Progenitor cell of endocrine pancreas (in vitro differentiated cells): ENCODE measurements at regions not wholly inside any gene's neighbourhood (a gene's known extent, or its start where the extent isn't known, plus 50 kb on each side); places are given as distances from the start of the nearest gene placed in this dataset.
"Not testable (repeated sequence)": the region's sequence is repeated elsewhere in the genome, so short reads cannot be mapped to it uniquely, and the experiment has no call there.

Source experiments
- DNase-seq: peaks from one replicate; pipeline ENCODE4 v3.0.0; 2021; ENCODE audit warnings: low spot score; ENCODE audit not compliant: unreplicated experiment
- H3K27ac Mint-ChIP-seq: 2 replicates; pipeline ENCODE4 v1.8.0; 2021; ENCODE audit warnings: mild to moderate bottlenecking, moderate library complexity, mixed read lengths
- H3K27me3 Mint-ChIP-seq: 2 replicates; pipeline ENCODE4 v1.8.0; 2021; ENCODE audit warnings: mixed read lengths
- H3K36me3 Mint-ChIP-seq: 2 replicates; pipeline ENCODE4 v1.8.0; 2022; ENCODE audit warnings: mixed read lengths; ENCODE audit not compliant: insufficient read depth
- H3K4me1 Mint-ChIP-seq: 2 replicates; pipeline ENCODE4 v1.8.0; 2021; ENCODE audit warnings: low read depth, mixed read lengths
- H3K4me3 Mint-ChIP-seq: 2 replicates; pipeline ENCODE4 v1.8.0; 2021; ENCODE audit warnings: low read depth, mild to moderate bottlenecking, moderate library complexity, mixed read lengths
- H3K9me3 Mint-ChIP-seq: 2 replicates; pipeline ENCODE4 v1.8.0; 2021; ENCODE audit warnings: low read depth, mixed read lengths
- CTCF ChIP-seq: fragments of 200-600 bp; sonication (generic); IDR thresholded peaks from one replicate; pipeline ENCODE4 v1.5.0; 2021; ENCODE audit warnings: antibody characterized with exemption, mild to moderate bottlenecking; ENCODE audit not compliant: unreplicated experiment

GRCh38 chr16:77113835-77114234 lies 77.2 kb upstream of the MON1B start:
- no peaks in the 10 kb centered on the region for H3K27me3 Mint-ChIP-seq
- H3K36me3 Mint-ChIP-seq: no peaks in the 10 kb centered on the region
- H3K4me1 Mint-ChIP-seq: peaks cover 7% of the 10 kb centered on the region
- H3K27ac Mint-ChIP-seq: no peak overlapping the region
- H3K9me3 Mint-ChIP-seq: no peaks in the 10 kb centered on the region
- H3K4me3 Mint-ChIP-seq: no peak overlapping the region
- DNase-seq: no peak
- no peak for TF ChIP-seq CTCF

GRCh38 chr16:77114361-77114760 lies 76.6 kb upstream of the MON1B start:
- H3K4me3 Mint-ChIP-seq, H3K9me3 Mint-ChIP-seq, H3K4me1 Mint-ChIP-seq, DNase-seq, H3K27ac Mint-ChIP-seq, H3K27me3 Mint-ChIP-seq, H3K36me3 Mint-ChIP-seq: not testable (repeated sequence)

GRCh38 chr16:77116856-77117255 lies 74.1 kb upstream of the MON1B start:
- Mint-ChIP-seq H3K27me3 (no peaks in the 10 kb centered on the region), H3K27ac (no peak overlapping the region), H3K36me3 (no peaks in the 10 kb centered on the region), H3K4me3 (no peak overlapping the region), H3K4me1 (peaks cover 13% of the 10 kb centered on the region), H3K9me3 (no peaks in the 10 kb centered on the region)
- no peak for DNase-seq
- no peak for TF ChIP-seq CTCF

GRCh38 chr16:77117707-77118106 lies 73.3 kb upstream of the MON1B start:
- Mint-ChIP-seq H3K27ac (no peak overlapping the region), H3K9me3 (no peaks in the 10 kb centered on the region), H3K4me1 (peaks cover 13% of the 10 kb centered on the region), H3K4me3 (no peak overlapping the region), H3K27me3 (no peaks in the 10 kb centered on the region), H3K36me3 (no peaks in the 10 kb centered on the region)
- no peak for DNase-seq
- no peak for TF ChIP-seq CTCF

GRCh38 chr16:77131398-77131797 lies 59.6 kb upstream of the MON1B start:
- peaks cover 5% of the 10 kb centered on the region for H3K27me3 Mint-ChIP-seq
- no peaks in the 10 kb centered on the region for H3K36me3 Mint-ChIP-seq
- TF ChIP-seq CTCF: no peak
- peaks cover 8% of the 10 kb centered on the region for H3K9me3 Mint-ChIP-seq
- no peak overlapping the region for H3K4me3 Mint-ChIP-seq
- H3K27ac Mint-ChIP-seq: no peak overlapping the region
- DNase-seq: no peak
- peaks cover 16% of the 10 kb centered on the region for H3K4me1 Mint-ChIP-seq

- Mint-ChIP-seq H3K36me3 (no peaks in the 10 kb centered on the region), H3K9me3 (peaks cover 8% of the 10 kb centered on the region), H3K4me1 (peaks cover 16% of the 10 kb centered on the region), H3K27me3 (peaks cover 5% of the 10 kb centered on the region), H3K4me3 (no peak overlapping the region), H3K27ac (no peak overlapping the region)
- no peak for TF ChIP-seq CTCF
- no peak for DNase-seq
These were observed 58.9 kb upstream of the MON1B start for GRCh38 chr16:77132051-77132618.
